ENCODE measurements at regions not wholly inside any gene's neighbourhood (a gene's known extent, or its start where the extent isn't known, plus 50 kb on each side); places are given as distances from the start of the nearest gene placed in this dataset.
A peak's percentile ranks its signal among the peaks of the same experiment; 100 is the strongest.

GRCh38 chr5:27608992-27609391 is 570.6 kb upstream of the CDH9 start:
- H3K36me3 ChIP-seq (ENCODE audit: control insufficient read depth in 2 of 4, insufficient read depth in 4 of 4, low read length in 3 of 4), result no peaks in the 10 kb centered on the region
- no peak overlapping the region for H3K18ac ChIP-seq (ENCODE audit: extremely low read depth, low read length)
- ChIA-PET POLR2A (ENCODE audit: partially characterized antibody) (no interaction called here), CTCF (ENCODE audit: partially characterized antibody) (no interaction called here)
- no peak overlapping the region for H3K23ac ChIP-seq (ENCODE audit: insufficient read length)
- H3K79me2 ChIP-seq (ENCODE audit: control insufficient read depth in 1 of 2, insufficient read depth in 2 of 2, low read length in 2 of 2), result no peaks in the 10 kb centered on the region
- H4K91ac ChIP-seq (replicated peaks; ENCODE audit: insufficient read length, low read length), result no peak overlapping the region
- no peak overlapping the region for H2BK120ac ChIP-seq (replicated peaks; ENCODE audit: low read depth, low read length)
- H3K27me3 ChIP-seq (replicated peaks in 1 of 4; ENCODE audit: control insufficient read depth in 3 of 4, extremely low read depth in 1 of 4, insufficient read depth in 3 of 4, low read length in 3 of 4), result no peaks in the 10 kb centered on the region
- H3K27ac ChIP-seq (ENCODE audit: low read depth, low read length), result no peak overlapping the region
- no peak overlapping the region for H3K56ac ChIP-seq (replicated peaks; ENCODE audit: insufficient read length, low read depth, low read length)
- no peak overlapping the region for H4K5ac ChIP-seq (ENCODE audit: insufficient read length, low read depth, low read length)
- H2BK20ac ChIP-seq (ENCODE audit: low read length), result no peak overlapping the region
- H3K4me2 ChIP-seq (ENCODE audit: insufficient read depth in 1 of 2, low read depth in 2 of 2, low read length in 2 of 2), result no peak overlapping the region
- DNase-seq (ENCODE audit: low read depth in 1 of 2, low spot score in 2 of 2) (no peak), FAIRE-seq (no peak)
- no peaks in the 10 kb centered on the region for H3K4me1 ChIP-seq (replicated peaks in 1 of 4; ENCODE audit: control insufficient read depth in 3 of 4, insufficient read depth in 4 of 4, low read length in 3 of 4)
- no peak overlapping the region for H3K4ac ChIP-seq (replicated peaks; ENCODE audit: insufficient read length, low read depth, low read length)
- no peak overlapping the region for H4K8ac ChIP-seq (ENCODE audit: extremely low read depth, insufficient read depth, low read length)
- H3K79me1 ChIP-seq (ENCODE audit: low read depth, low read length), result no peaks in the 10 kb centered on the region
- H3K9me3 ChIP-seq (ENCODE audit: insufficient read depth in 2 of 2, low read depth in 1 of 2, low read length in 1 of 2), result no peaks in the 10 kb centered on the region
- no peak overlapping the region for H2BK15ac ChIP-seq (ENCODE audit: low read length)
- H3K14ac ChIP-seq (ENCODE audit: insufficient read length), result no peak overlapping the region
- no peak overlapping the region for H2BK5ac ChIP-seq (ENCODE audit: low read depth, low read length)
- H2BK12ac ChIP-seq (ENCODE audit: low read depth, low read length), result no peak overlapping the region
- no peaks in the 10 kb centered on the region for H3K23me2 ChIP-seq (ENCODE audit: low read depth, low read length)
- no peaks in the 10 kb centered on the region for H4K20me1 ChIP-seq (replicated peaks in 1 of 2; ENCODE audit: control insufficient read depth in 1 of 2, insufficient read depth in 2 of 2, low read length in 2 of 2)
- H2AFZ ChIP-seq (ENCODE audit: low read length), result no peak overlapping the region
- 86% methylated on average over 3 of the region's 3 CpGs; no CpG with 5 or more reads in 1 of the 2 experiments for WGBS, 2 experiments (ENCODE audit: extremely low coverage in 1 of 2, insufficient coverage in 1 of 2, insufficient read length in 1 of 2, insufficient replicate concordance in 2 of 2, low coverage in 1 of 2, low lambda C conversion rate in 2 of 2, missing lambda C conversion rate in 1 of 2)
- no peak overlapping the region for H3K4me3 ChIP-seq (ENCODE audit: extremely low read depth in 1 of 4, insufficient read depth in 2 of 4, low read depth in 3 of 4, low read length in 4 of 4)
- peak overlapping the region; percentile 60; the same call in 1 of the 2 replicates for H2AK5ac ChIP-seq (ENCODE audit: low read depth, low read length)
- no peak overlapping the region for H3K9ac ChIP-seq (replicated peaks in 1 of 4; ENCODE audit: extremely low read depth in 1 of 4, low read depth in 3 of 4, low read length in 3 of 4)
- no peak for TF ChIP-seq TBP (IDR thresholded peaks at IDR 0.05; ENCODE audit: low read depth, low read length)
- no peak for TF ChIP-seq CBX8 (IDR thresholded peaks at IDR 0.05; ENCODE audit: borderline replicate concordance, low read depth, low read length)
- TF ChIP-seq GABPA (IDR thresholded peaks at IDR 0.05; ENCODE audit: borderline replicate concordance, insufficient read depth, low read length), result no peak
- no peak for TF ChIP-seq CTCF (IDR thresholded peaks at IDR 0.05; ENCODE audit: control extremely low read depth in 1 of 3, insufficient read depth in 1 of 3, low read depth in 1 of 3, low read length in 3 of 3)
- TF ChIP-seq RFX5 (IDR thresholded peaks at IDR 0.05; ENCODE audit: borderline replicate concordance, low read depth, low read length), result no peak
- TF ChIP-seq CHD1 (IDR thresholded peaks at IDR 0.05; ENCODE audit: low read depth, low read length), result no peak
- no peak for TF ChIP-seq HDAC2 (IDR thresholded peaks at IDR 0.05; ENCODE audit: borderline replicate concordance in 1 of 2, low read depth in 2 of 2, low read length in 2 of 2)
- TF ChIP-seq EZH2 (IDR thresholded peaks at IDR 0.05; ENCODE audit: low read depth, low read length, severe bottlenecking), result no peak
- no peak for TF ChIP-seq JUN (IDR thresholded peaks at IDR 0.05; ENCODE audit: low read depth, low read length)
- TF ChIP-seq POU5F1 (IDR thresholded peaks at IDR 0.05; ENCODE audit: low read depth, low read length), result no peak
- no peak for TF ChIP-seq BACH1 (IDR thresholded peaks at IDR 0.05; ENCODE audit: low read length)
- TF ChIP-seq RNF2 (IDR thresholded peaks at IDR 0.05; ENCODE audit: borderline replicate concordance, low read depth, low read length, missing control alignments, poor library complexity, severe bottlenecking), result no peak

All from H1 (cell line).